A673 (cell line): ENCODE measurements at regions not wholly inside any gene's neighbourhood (a gene's known extent, or its start where the extent isn't known, plus 50 kb on each side); places are given as distances from the start of the nearest gene placed in this dataset.

Source experiments
- BruUV-seq: library from RNA; stranded (reverse); fragments of 400-500 nt; replicated peaks from 2 replicates; lab custom pipeline; 2021; lab: Mats Ljungman, UMichigan
- CTCF ChIA-PET: fragments of 300-600 bp; sonication (Branson Sonifier 250); formaldehyde crosslinking; loops from one replicate; lab custom pipeline; 2022; ENCODE audit warnings: antibody characterized with exemption; lab: Charles Lee
- POLR2A ChIA-PET: fragments of 300-600 bp; sonication (Branson Sonifier 250); formaldehyde crosslinking; loops from one replicate; lab custom pipeline; 2022; ENCODE audit warnings: antibody characterized with exemption; ENCODE audit not compliant: low non-redundant PET; lab: Charles Lee
- DNase-seq: peaks from one replicate; pipeline ENCODE4 v3.0.0-alpha.2; 2015; ENCODE audit warnings: low spot score
- H3K27ac ChIP-seq: fragments of 200-600 bp; sonication (generic); 2 replicates; pipeline ENCODE4 v1.5.1; 2016; ENCODE audit warnings: mixed run types, low read depth, mild to moderate bottlenecking, mixed read lengths, antibody characterized with exemption, low read length; ENCODE audit not compliant: poor library complexity, severe bottlenecking
- H3K27me3 ChIP-seq: fragments of 200-600 bp; sonication (generic); replicated peaks from 2 replicates; pipeline ENCODE4 v1.6.1; 2017; ENCODE audit warnings: mixed run types, low read depth, mild to moderate bottlenecking, mixed read lengths, antibody characterized with exemption, low read length; ENCODE audit not compliant: insufficient read depth, poor library complexity
- H3K36me3 ChIP-seq: fragments of 200-600 bp; sonication (generic); 2 replicates; pipeline ENCODE4 v1.6.1; 2016; ENCODE audit warnings: mixed run types, mild to moderate bottlenecking, mixed read lengths, antibody characterized with exemption, low read length; ENCODE audit not compliant: insufficient read depth, poor library complexity, severe bottlenecking
- H3K4me1 ChIP-seq: fragments of 200-600 bp; sonication (generic); 2 replicates; pipeline ENCODE4 v1.6.1; 2017; ENCODE audit warnings: mixed run types, mild to moderate bottlenecking, mixed read lengths, antibody characterized with exemption, low read length; ENCODE audit not compliant: insufficient read depth, poor library complexity, severe bottlenecking
- H3K4me3 ChIP-seq: fragments of 200-600 bp; sonication (generic); 2 replicates; pipeline ENCODE4 v1.5.1; 2016; ENCODE audit warnings: low read depth, mixed run types, mild to moderate bottlenecking, mixed read lengths, low read length; ENCODE audit not compliant: poor library complexity, severe bottlenecking
- H3K9me3 ChIP-seq: fragments of 200-600 bp; sonication (generic); 2 replicates; pipeline ENCODE4 v1.6.1; 2016; ENCODE audit warnings: mixed run types, low read depth, mild to moderate bottlenecking, mixed read lengths, antibody characterized with exemption, low read length; ENCODE audit not compliant: poor library complexity, severe bottlenecking
- CTCF ChIP-seq: fragments of 300-800, 200-600 bp; sonication (generic); conservative IDR thresholded peaks from 2 replicates; pipeline ENCODE4 v1.5.1; 2017; ENCODE audit warnings: low read depth, mild to moderate bottlenecking, antibody characterized with exemption, low read length, moderate library complexity, mixed read lengths
- EZH2 ChIP-seq: fragments of 200-600 bp; sonication (generic); IDR thresholded peaks from 2 replicates; pipeline ENCODE4 v1.6.1; 2017; ENCODE audit warnings: borderline replicate concordance, low read depth, mild to moderate bottlenecking, mixed read lengths, antibody characterized with exemption, low read length; ENCODE audit not compliant: poor library complexity, severe bottlenecking
- intact Hi-C: fragments of 100-400 bp; cut with micrococcal nuclease; formaldehyde crosslinking; loops from one replicate; pipeline ENCODE4 v1.10.0; 2022; ENCODE audit not compliant: unreplicated experiment

- ChIA-PET CTCF (no interaction called here), POLR2A (no interaction called here)
- H3K4me3 ChIP-seq: no peak overlapping the region
- no peak overlapping the region for H3K27ac ChIP-seq
- no peak for DNase-seq
- no peaks in the 10 kb centered on the region for H3K36me3 ChIP-seq
- intact Hi-C loops: no loop called here
- BruUV-seq: no TSS peak
- no peaks in the 10 kb centered on the region for H3K4me1 ChIP-seq
- H3K9me3 ChIP-seq: no peaks in the 10 kb centered on the region
- TF ChIP-seq CTCF (no peak), EZH2 (no peak)
- H3K27me3 ChIP-seq: no peaks in the 10 kb centered on the region
Observed at GRCh38 chr4:168019019-168019651, 73.2 kb upstream of the ANXA10 start.

GRCh38 chr4:168019921-168020320, 72.4 kb upstream of the ANXA10 start:
- Histone ChIP-seq H3K4me1 (no peaks in the 10 kb centered on the region), H3K9me3 (no peaks in the 10 kb centered on the region), H3K4me3 (no peak overlapping the region), H3K36me3 (no peaks in the 10 kb centered on the region), H3K27ac (no peak overlapping the region), H3K27me3 (no peaks in the 10 kb centered on the region)
- no TSS peak for BruUV-seq
- TF ChIP-seq EZH2: no peak
- no peak for TF ChIP-seq CTCF
- intact Hi-C loops: no loop called here
- DNase-seq: no peak
- CTCF ChIA-PET: no interaction called here
- POLR2A ChIA-PET: no interaction called here

- ChIA-PET CTCF (no interaction called here), POLR2A (no interaction called here)
- intact Hi-C loops: no loop called here
- no peak overlapping the region for H3K27ac ChIP-seq
- H3K4me3 ChIP-seq: no peak overlapping the region
- TF ChIP-seq CTCF (no peak), EZH2 (no peak)
- H3K9me3 ChIP-seq: no peaks in the 10 kb centered on the region
- no peak for DNase-seq
- H3K36me3 ChIP-seq: no peaks in the 10 kb centered on the region
- BruUV-seq: no TSS peak
- H3K4me1 ChIP-seq: no peaks in the 10 kb centered on the region
- H3K27me3 ChIP-seq: no peaks in the 10 kb centered on the region
Observed at GRCh38 chr4:168021666-168022065, 70.7 kb upstream of the ANXA10 start.
